DOHH2 (cell line): ENCODE measurements at regions not wholly inside any gene's neighbourhood (a gene's known extent, or its start where the extent isn't known, plus 50 kb on each side); places are given as distances from the start of the nearest gene placed in this dataset.

Experiments used
- H3F3A ChIP-seq: fragments of 200-600 bp; sonication (generic), shearing (Covaris generic); 2 replicates; pipeline ENCODE4 v1.6.0; 2016; ENCODE audit warnings: antibody characterized with exemption, mild to moderate bottlenecking; ENCODE audit not compliant: control insufficient read depth, insufficient read depth
- H3K27ac ChIP-seq: fragments of 200-600 bp; sonication (generic); 2 replicates; pipeline ENCODE4 v1.5.1; 2014; ENCODE audit warnings: low read depth, mild to moderate bottlenecking, low read length, moderate library complexity
- H3K27me3 ChIP-seq: fragments of 200-600 bp; sonication (generic); 2 replicates; pipeline ENCODE4 v1.6.1; 2014; ENCODE audit warnings: mild to moderate bottlenecking, low read length, mixed read lengths; ENCODE audit not compliant: control insufficient read depth
- H3K36me3 ChIP-seq: fragments of 200-600 bp; sonication (generic); 2 replicates; pipeline ENCODE4 v1.6.1; 2014; ENCODE audit warnings: mild to moderate bottlenecking, low read length, moderate library complexity, mixed read lengths; ENCODE audit not compliant: control insufficient read depth
- H3K4me1 ChIP-seq: fragments of 200-600 bp; sonication (generic); 2 replicates; pipeline ENCODE4 v1.6.1; 2014; ENCODE audit warnings: mild to moderate bottlenecking, low read length, mixed read lengths; ENCODE audit not compliant: control insufficient read depth
- H3K4me2 ChIP-seq: fragments of 200-600 bp; sonication (generic); 2 replicates; pipeline ENCODE4 v1.6.0; 2014; ENCODE audit warnings: mild to moderate bottlenecking, low read length, moderate library complexity
- H3K4me3 ChIP-seq: fragments of 200-600 bp; sonication (generic); 2 replicates; pipeline ENCODE4 v1.5.1; 2014; ENCODE audit warnings: mild to moderate bottlenecking, low read length, mixed read lengths
- H3K79me2 ChIP-seq: fragments of 200-600 bp; sonication (generic); 2 replicates; pipeline ENCODE4 v1.6.1; 2014; ENCODE audit warnings: mild to moderate bottlenecking, low read length, mixed read lengths; ENCODE audit not compliant: control insufficient read depth
- H3K9me2 ChIP-seq: fragments of 200-600 bp; sonication (generic); replicated peaks from 2 replicates; pipeline ENCODE4 v1.6.1; 2014; ENCODE audit warnings: mild to moderate bottlenecking, low read length, mixed read lengths; ENCODE audit not compliant: control insufficient read depth
- H3K9me3 ChIP-seq: fragments of 200-600 bp; sonication (generic); 2 replicates; pipeline ENCODE4 v1.6.1; 2014; ENCODE audit warnings: antibody characterized with exemption, low read length, mixed read lengths; ENCODE audit not compliant: control insufficient read depth, insufficient read depth
- H4K20me1 ChIP-seq: fragments of 200-600 bp; sonication (generic); 2 replicates; pipeline ENCODE4 v1.6.0; 2014; ENCODE audit warnings: low read depth, mild to moderate bottlenecking, antibody characterized with exemption, low read length, moderate library complexity; ENCODE audit not compliant: control insufficient read depth, insufficient read depth
- EZH2phosphoT487 ChIP-seq: fragments of 200-600 bp; sonication (generic); IDR thresholded peaks from 2 replicates; pipeline ENCODE4 v1.6.1; 2017; ENCODE audit warnings: borderline replicate concordance, mild to moderate bottlenecking, antibody characterized with exemption, low read length, moderate library complexity, mixed read lengths
- TF ChIP-seq, protein P1 (sequence below): fragments of 200-600 bp; sonication (generic); IDR thresholded peaks from one replicate; pipeline ENCODE4 v1.5.1; 2014; ENCODE audit warnings: antibody characterized with exemption, mild to moderate bottlenecking, low read depth, low read length; ENCODE audit not compliant: poor library complexity, severe bottlenecking

DNA sequence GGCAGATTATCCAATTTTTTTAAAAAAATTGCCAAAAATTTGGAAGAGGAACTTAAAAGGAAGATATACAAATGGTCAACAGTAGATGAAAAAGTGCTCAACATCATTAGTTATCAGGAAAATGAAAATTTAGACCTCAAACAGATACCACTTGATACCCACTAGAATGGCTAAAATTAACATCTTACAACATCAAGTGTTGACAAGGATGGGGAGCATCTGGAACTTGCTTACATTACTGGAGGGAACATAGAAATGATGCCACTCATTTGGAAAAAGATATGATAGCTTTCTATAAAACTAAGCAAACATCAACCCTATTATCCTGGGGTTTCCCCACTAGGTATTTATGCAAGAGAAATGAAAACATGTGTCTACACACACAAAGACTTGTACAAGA is 284.5 kb upstream of the CHRNA7 start:
- no peak overlapping the region for H3K27ac ChIP-seq
- TF ChIP-seq, protein P1, sequence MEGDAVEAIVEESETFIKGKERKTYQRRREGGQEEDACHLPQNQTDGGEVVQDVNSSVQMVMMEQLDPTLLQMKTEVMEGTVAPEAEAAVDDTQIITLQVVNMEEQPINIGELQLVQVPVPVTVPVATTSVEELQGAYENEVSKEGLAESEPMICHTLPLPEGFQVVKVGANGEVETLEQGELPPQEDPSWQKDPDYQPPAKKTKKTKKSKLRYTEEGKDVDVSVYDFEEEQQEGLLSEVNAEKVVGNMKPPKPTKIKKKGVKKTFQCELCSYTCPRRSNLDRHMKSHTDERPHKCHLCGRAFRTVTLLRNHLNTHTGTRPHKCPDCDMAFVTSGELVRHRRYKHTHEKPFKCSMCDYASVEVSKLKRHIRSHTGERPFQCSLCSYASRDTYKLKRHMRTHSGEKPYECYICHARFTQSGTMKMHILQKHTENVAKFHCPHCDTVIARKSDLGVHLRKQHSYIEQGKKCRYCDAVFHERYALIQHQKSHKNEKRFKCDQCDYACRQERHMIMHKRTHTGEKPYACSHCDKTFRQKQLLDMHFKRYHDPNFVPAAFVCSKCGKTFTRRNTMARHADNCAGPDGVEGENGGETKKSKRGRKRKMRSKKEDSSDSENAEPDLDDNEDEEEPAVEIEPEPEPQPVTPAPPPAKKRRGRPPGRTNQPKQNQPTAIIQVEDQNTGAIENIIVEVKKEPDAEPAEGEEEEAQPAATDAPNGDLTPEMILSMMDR, result no peak
- no peak for TF ChIP-seq EZH2phosphoT487
- no peaks in the 10 kb centered on the region for H3K4me1 ChIP-seq
- no peak overlapping the region for H3K4me2 ChIP-seq
- no peaks in the 10 kb centered on the region for H3K79me2 ChIP-seq
- peaks cover 5% of the 10 kb centered on the region; the same call in 1 of the 2 replicates for H3K9me3 ChIP-seq
- H3K4me3 ChIP-seq, result no peak overlapping the region
- H3K9me2 ChIP-seq, result no peaks in the 10 kb centered on the region
- H3K36me3 ChIP-seq, result no peaks in the 10 kb centered on the region
- no peaks in the 10 kb centered on the region for H4K20me1 ChIP-seq
- H3K27me3 ChIP-seq, result no peaks in the 10 kb centered on the region
- H3F3A ChIP-seq, result no peaks in the 10 kb centered on the region

DNA sequence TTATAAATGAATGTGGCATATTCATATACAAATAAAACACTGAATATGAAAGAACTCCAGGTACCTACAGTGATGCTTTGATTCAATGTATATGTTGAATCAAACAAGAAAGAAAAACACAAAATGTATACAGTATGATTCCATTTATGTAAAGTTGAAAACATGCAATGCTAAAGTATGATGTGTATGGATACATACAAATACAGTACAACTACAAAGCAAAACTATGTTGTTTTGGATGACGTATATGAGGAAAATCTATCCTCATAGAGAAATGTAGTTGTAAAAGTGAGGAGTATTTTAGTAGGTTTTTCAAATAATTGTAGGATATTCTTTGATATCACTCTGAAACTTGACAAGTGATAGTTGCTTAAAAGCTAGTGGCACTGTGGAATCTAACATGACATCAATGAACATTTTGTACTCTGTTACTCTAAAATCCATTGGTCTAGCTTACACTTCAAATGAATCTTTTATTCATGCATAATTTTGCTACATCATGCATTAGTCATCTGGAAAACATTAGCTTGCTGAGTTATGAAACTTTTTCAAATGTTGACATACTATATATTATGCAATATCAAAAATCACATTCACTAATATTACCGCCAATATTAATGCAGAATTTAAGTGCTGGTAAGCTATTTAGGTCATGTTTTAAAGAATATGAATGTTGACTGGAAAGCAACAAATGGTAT is 278.1 kb upstream of the CHRNA7 start:
- no peak overlapping the region for H3K27ac ChIP-seq
- H3K4me3 ChIP-seq, result no peak overlapping the region
- H3K9me2 ChIP-seq, result no peaks in the 10 kb centered on the region
- H3K79me2 ChIP-seq, result no peaks in the 10 kb centered on the region
- H3K27me3 ChIP-seq, result no peaks in the 10 kb centered on the region
- H3K4me1 ChIP-seq, result no peaks in the 10 kb centered on the region
- H3K9me3 ChIP-seq, result no peaks in the 10 kb centered on the region
- H3F3A ChIP-seq, result no peaks in the 10 kb centered on the region
- H3K36me3 ChIP-seq, result no peaks in the 10 kb centered on the region
- TF ChIP-seq, protein P1, result no peak
- no peak for TF ChIP-seq EZH2phosphoT487
- no peaks in the 10 kb centered on the region for H4K20me1 ChIP-seq
- H3K4me2 ChIP-seq, result no peak overlapping the region

DNA sequence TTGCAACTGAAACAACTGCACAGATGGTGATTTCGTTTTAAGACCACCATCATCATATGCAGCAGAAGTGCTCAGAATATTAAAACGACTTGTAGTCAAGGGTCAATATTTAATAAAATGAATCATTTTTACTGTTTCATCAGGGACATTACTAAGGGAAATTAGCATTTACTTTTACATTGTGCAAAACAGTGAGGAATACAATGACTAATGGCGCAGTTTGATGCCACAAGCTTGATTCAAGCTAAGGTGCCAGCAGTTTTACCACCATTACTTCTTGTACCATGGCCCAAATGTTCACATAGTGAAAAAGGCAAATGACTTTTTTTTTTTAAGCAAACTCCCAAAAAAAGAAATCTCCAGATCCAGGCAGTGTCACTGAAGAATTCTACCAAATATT is 277.4 kb upstream of the CHRNA7 start:
- H4K20me1 ChIP-seq, result no peaks in the 10 kb centered on the region
- H3K27me3 ChIP-seq, result no peaks in the 10 kb centered on the region
- H3K4me3 ChIP-seq, result no peak overlapping the region
- no peaks in the 10 kb centered on the region for H3K36me3 ChIP-seq
- no peak overlapping the region for H3K4me2 ChIP-seq
- no peaks in the 10 kb centered on the region for H3K9me3 ChIP-seq
- no peaks in the 10 kb centered on the region for H3F3A ChIP-seq
- TF ChIP-seq, protein P1, result no peak
- TF ChIP-seq EZH2phosphoT487, result no peak
- no peaks in the 10 kb centered on the region for H3K79me2 ChIP-seq
- peaks cover under 1% of the 10 kb centered on the region for H3K4me1 ChIP-seq
- H3K9me2 ChIP-seq, result no peaks in the 10 kb centered on the region
- no peak overlapping the region for H3K27ac ChIP-seq
